CD4-positive, alpha-beta T cell treated with Interleukin-17A for 1 hour (primary cell): ENCODE measurements at regions not wholly inside any gene's neighbourhood (a gene's known extent, or its start where the extent isn't known, plus 50 kb on each side); places are given as distances from the start of the nearest gene placed in this dataset.
"Not testable (repeated sequence)": the region's sequence is repeated elsewhere in the genome, so short reads cannot be mapped to it uniquely, and the experiment has no call there.

Experiments
- DNase-seq: peaks from one replicate; pipeline ENCODE4 v3.0.0-alpha.2; 2020

- DNase-seq = not testable (repeated sequence)
These were observed 1407.3 kb upstream of the PCDH10 start for GRCh38 chr4:131741836-131742235.

- DNase-seq = not testable (repeated sequence)
These were observed 1406.4 kb upstream of the PCDH10 start for GRCh38 chr4:131742536-131743205.

- DNase-seq = not testable (repeated sequence)
These were observed 1405.7 kb upstream of the PCDH10 start for GRCh38 chr4:131743348-131743747.

- not testable (repeated sequence) for DNase-seq
These were observed 1401.9 kb upstream of the PCDH10 start for GRCh38 chr4:131747203-131747602.

- DNase-seq = not testable (repeated sequence)
These were observed 1399.9 kb upstream of the PCDH10 start for GRCh38 chr4:131749224-131749623.

GRCh38 chr4:131750006-131750405 lies 1399.1 kb upstream of the PCDH10 start:
- DNase-seq = not testable (repeated sequence)

GRCh38 chr4:131750469-131750868 lies 1398.6 kb upstream of the PCDH10 start:
- not testable (repeated sequence) for DNase-seq

GRCh38 chr4:131762234-131762633 lies 1386.9 kb upstream of the PCDH10 start:
- not testable (repeated sequence) for DNase-seq

GRCh38 chr4:131764730-131765129 lies 1384.4 kb upstream of the PCDH10 start:
- no peak for DNase-seq

- not testable (repeated sequence) for DNase-seq
These were observed 1374.7 kb upstream of the PCDH10 start for GRCh38 chr4:131774382-131774781.

- not testable (repeated sequence) for DNase-seq
These were observed 1338.5 kb upstream of the PCDH10 start for GRCh38 chr4:131810565-131810964.
